Neural cell (in vitro differentiated cells): ENCODE measurements at regions not wholly inside any gene's neighbourhood (a gene's known extent, or its start where the extent isn't known, plus 50 kb on each side); places are given as distances from the start of the nearest gene placed in this dataset.
"Not testable (repeated sequence)": the region's sequence is repeated elsewhere in the genome, so short reads cannot be mapped to it uniquely, and the experiment has no call there.

ENCODE experiments used
- H2AFZ ChIP-seq: fragments of 200-600, 300-800 bp; sonication (generic), shearing (Covaris generic); 2 replicates; pipeline ENCODE4 v1.6.0; 2014; ENCODE audit warnings: low read depth, mild to moderate bottlenecking, antibody characterized with exemption, low read length, moderate library complexity
- H3F3A ChIP-seq: fragments of 200-600 bp; shearing (Covaris generic); 2 replicates; pipeline ENCODE4 v1.6.1; 2016; ENCODE audit warnings: mild to moderate bottlenecking, moderate library complexity, mixed read lengths, antibody characterized with exemption, low read length; ENCODE audit not compliant: insufficient read depth, poor library complexity, severe bottlenecking
- H3K27ac ChIP-seq: fragments of 200-600, 300-800 bp; sonication (generic), shearing (Covaris generic); 2 replicates; pipeline ENCODE4 v1.5.1; 2014; ENCODE audit warnings: mild to moderate bottlenecking, low read length, moderate library complexity
- H3K27me3 ChIP-seq: fragments of 300-800, 200-600 bp; sonication (generic), shearing (Covaris generic); 2 replicates; pipeline ENCODE4 v1.6.0; 2014; ENCODE audit warnings: mild to moderate bottlenecking, low read depth, low read length, moderate library complexity; ENCODE audit not compliant: insufficient read depth
- H3K36me3 ChIP-seq: fragments of 300-800, 200-600 bp; sonication (generic), shearing (Covaris generic); 2 replicates; pipeline ENCODE4 v1.5.1; 2014; ENCODE audit warnings: mild to moderate bottlenecking, antibody characterized with exemption, low read length, moderate library complexity; ENCODE audit not compliant: insufficient read depth
- H3K4me2 ChIP-seq: fragments of 300-800, 200-600 bp; sonication (generic), shearing (Covaris generic); 2 replicates; pipeline ENCODE4 v1.6.0; 2014; ENCODE audit warnings: mild to moderate bottlenecking, low read length
- H3K4me3 ChIP-seq: fragments of 300-800, 200-600 bp; sonication (generic), shearing (Covaris generic); 2 replicates; pipeline ENCODE4 v1.5.1; 2014; ENCODE audit warnings: mild to moderate bottlenecking, low read length, moderate library complexity
- H3K79me2 ChIP-seq: fragments of 200-600 bp; shearing (Covaris generic); replicated peaks from 2 replicates; pipeline ENCODE4 v1.6.0; 2014; ENCODE audit warnings: mild to moderate bottlenecking, low read length, moderate library complexity; ENCODE audit not compliant: insufficient read depth
- H3K9ac ChIP-seq: fragments of 300-800, 200-600 bp; sonication (generic), shearing (Covaris generic); 2 replicates; pipeline ENCODE4 v1.6.1; 2016; ENCODE audit warnings: mild to moderate bottlenecking, low read length, mixed read lengths
- H3K9me2 ChIP-seq: fragments of 200-600 bp; shearing (Covaris generic); 2 replicates; pipeline ENCODE4 v1.6.1; 2016; ENCODE audit warnings: mild to moderate bottlenecking, low read length, mixed read lengths; ENCODE audit not compliant: insufficient read depth
- H3K9me3 ChIP-seq: fragments of 200-600, 300-800 bp; sonication (generic), shearing (Covaris generic); 2 replicates; pipeline ENCODE4 v1.6.1; 2016; ENCODE audit warnings: mild to moderate bottlenecking, mixed run types, low read length, moderate library complexity, mixed read lengths
- H4K20me1 ChIP-seq: fragments of 200-600 bp; shearing (Covaris generic); 2 replicates; pipeline ENCODE4 v1.6.1; 2016; ENCODE audit warnings: mild to moderate bottlenecking, mixed run types; ENCODE audit not compliant: insufficient read depth
- EP300 ChIP-seq: fragments of 450-650 bp; conservative IDR thresholded peaks from 2 replicates; pipeline ENCODE4 v1.6.1; 2014; ENCODE audit warnings: antibody characterized with exemption, mild to moderate bottlenecking, moderate library complexity; ENCODE audit not compliant: poor library complexity, severe bottlenecking
- EZH2 ChIP-seq: fragments of 200-600, 300-800 bp; shearing (Covaris generic), sonication (generic); IDR thresholded peaks from 2 replicates; pipeline ENCODE4 v1.6.1; 2014; ENCODE audit warnings: antibody characterized with exemption, low read length, borderline replicate concordance, mild to moderate bottlenecking; ENCODE audit not compliant: insufficient read depth, poor library complexity, severe bottlenecking
- MXI1 ChIP-seq: fragments of 450-650 bp; conservative IDR thresholded peaks from 2 replicates; pipeline ENCODE4 v1.6.1; 2014; ENCODE audit warnings: antibody characterized with exemption, mild to moderate bottlenecking; ENCODE audit not compliant: poor library complexity, severe bottlenecking
- POLR2AphosphoS5 ChIP-seq: IDR thresholded peaks from 2 replicates; pipeline ENCODE4 v1.6.1; 2012
- RAD21 ChIP-seq: fragments of 450-650 bp; conservative IDR thresholded peaks from 2 replicates; pipeline ENCODE4 v1.6.1; 2014; ENCODE audit warnings: antibody characterized with exemption, mild to moderate bottlenecking, moderate library complexity
- SMC3 ChIP-seq: fragments of 450-650 bp; conservative IDR thresholded peaks from 2 replicates; pipeline ENCODE4 v1.6.1; 2014; ENCODE audit warnings: antibody characterized with exemption, mild to moderate bottlenecking, moderate library complexity; ENCODE audit not compliant: poor library complexity
- TAF1 ChIP-seq: IDR thresholded peaks from 2 replicates; pipeline ENCODE4 v1.6.1; 2012; ENCODE audit warnings: low read depth
- TF ChIP-seq, protein P1 (sequence below): IDR thresholded peaks from 2 replicates; pipeline ENCODE4 v1.6.1; 2012; ENCODE audit warnings: borderline replicate concordance
- TF ChIP-seq, protein P2 (sequence below): fragments of 450-650 bp; IDR thresholded peaks from 2 replicates; pipeline ENCODE4 v1.5.1; 2014; ENCODE audit warnings: antibody characterized with exemption, mild to moderate bottlenecking, moderate library complexity; ENCODE audit not compliant: poor library complexity, severe bottlenecking

- Histone ChIP-seq H3K9ac (no peak overlapping the region), H3K4me3 (no peak overlapping the region), H3K36me3 (no peaks in the 10 kb centered on the region), H4K20me1 (no peaks in the 10 kb centered on the region), H2AFZ (no peak overlapping the region), H3K27ac (no peak overlapping the region), H3K9me3 (no peaks in the 10 kb centered on the region), H3F3A (no peaks in the 10 kb centered on the region), H3K4me2 (no peak overlapping the region), H3K27me3 (no peaks in the 10 kb centered on the region), H3K79me2 (no peaks in the 10 kb centered on the region), H3K9me2 (no peaks in the 10 kb centered on the region)
- TF ChIP-seq TAF1: no peak
- TF ChIP-seq EP300: no peak
- TF ChIP-seq, protein P1, sequence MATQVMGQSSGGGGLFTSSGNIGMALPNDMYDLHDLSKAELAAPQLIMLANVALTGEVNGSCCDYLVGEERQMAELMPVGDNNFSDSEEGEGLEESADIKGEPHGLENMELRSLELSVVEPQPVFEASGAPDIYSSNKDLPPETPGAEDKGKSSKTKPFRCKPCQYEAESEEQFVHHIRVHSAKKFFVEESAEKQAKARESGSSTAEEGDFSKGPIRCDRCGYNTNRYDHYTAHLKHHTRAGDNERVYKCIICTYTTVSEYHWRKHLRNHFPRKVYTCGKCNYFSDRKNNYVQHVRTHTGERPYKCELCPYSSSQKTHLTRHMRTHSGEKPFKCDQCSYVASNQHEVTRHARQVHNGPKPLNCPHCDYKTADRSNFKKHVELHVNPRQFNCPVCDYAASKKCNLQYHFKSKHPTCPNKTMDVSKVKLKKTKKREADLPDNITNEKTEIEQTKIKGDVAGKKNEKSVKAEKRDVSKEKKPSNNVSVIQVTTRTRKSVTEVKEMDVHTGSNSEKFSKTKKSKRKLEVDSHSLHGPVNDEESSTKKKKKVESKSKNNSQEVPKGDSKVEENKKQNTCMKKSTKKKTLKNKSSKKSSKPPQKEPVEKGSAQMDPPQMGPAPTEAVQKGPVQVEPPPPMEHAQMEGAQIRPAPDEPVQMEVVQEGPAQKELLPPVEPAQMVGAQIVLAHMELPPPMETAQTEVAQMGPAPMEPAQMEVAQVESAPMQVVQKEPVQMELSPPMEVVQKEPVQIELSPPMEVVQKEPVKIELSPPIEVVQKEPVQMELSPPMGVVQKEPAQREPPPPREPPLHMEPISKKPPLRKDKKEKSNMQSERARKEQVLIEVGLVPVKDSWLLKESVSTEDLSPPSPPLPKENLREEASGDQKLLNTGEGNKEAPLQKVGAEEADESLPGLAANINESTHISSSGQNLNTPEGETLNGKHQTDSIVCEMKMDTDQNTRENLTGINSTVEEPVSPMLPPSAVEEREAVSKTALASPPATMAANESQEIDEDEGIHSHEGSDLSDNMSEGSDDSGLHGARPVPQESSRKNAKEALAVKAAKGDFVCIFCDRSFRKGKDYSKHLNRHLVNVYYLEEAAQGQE: no peak
- no peak for TF ChIP-seq SMC3
- TF ChIP-seq, protein P2, sequence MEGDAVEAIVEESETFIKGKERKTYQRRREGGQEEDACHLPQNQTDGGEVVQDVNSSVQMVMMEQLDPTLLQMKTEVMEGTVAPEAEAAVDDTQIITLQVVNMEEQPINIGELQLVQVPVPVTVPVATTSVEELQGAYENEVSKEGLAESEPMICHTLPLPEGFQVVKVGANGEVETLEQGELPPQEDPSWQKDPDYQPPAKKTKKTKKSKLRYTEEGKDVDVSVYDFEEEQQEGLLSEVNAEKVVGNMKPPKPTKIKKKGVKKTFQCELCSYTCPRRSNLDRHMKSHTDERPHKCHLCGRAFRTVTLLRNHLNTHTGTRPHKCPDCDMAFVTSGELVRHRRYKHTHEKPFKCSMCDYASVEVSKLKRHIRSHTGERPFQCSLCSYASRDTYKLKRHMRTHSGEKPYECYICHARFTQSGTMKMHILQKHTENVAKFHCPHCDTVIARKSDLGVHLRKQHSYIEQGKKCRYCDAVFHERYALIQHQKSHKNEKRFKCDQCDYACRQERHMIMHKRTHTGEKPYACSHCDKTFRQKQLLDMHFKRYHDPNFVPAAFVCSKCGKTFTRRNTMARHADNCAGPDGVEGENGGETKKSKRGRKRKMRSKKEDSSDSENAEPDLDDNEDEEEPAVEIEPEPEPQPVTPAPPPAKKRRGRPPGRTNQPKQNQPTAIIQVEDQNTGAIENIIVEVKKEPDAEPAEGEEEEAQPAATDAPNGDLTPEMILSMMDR: no peak
- no peak for TF ChIP-seq EZH2
- TF ChIP-seq RAD21: no peak
- TF ChIP-seq POLR2AphosphoS5: no peak
- TF ChIP-seq MXI1: no peak
Measured at GRCh38 chr11:86876716-86877234, 76.4 kb downstream of the PRSS23 start.

GRCh38 chr11:86877503-86877902, 77.2 kb downstream of the PRSS23 start:
- H3K27ac ChIP-seq: no peak overlapping the region
- TF ChIP-seq SMC3: no peak
- no peak for TF ChIP-seq EZH2
- TF ChIP-seq RAD21: no peak
- TF ChIP-seq EP300: no peak
- TF ChIP-seq, protein P2: no peak
- TF ChIP-seq, protein P1: no peak
- TF ChIP-seq POLR2AphosphoS5: no peak
- no peak for TF ChIP-seq TAF1
- no peak for TF ChIP-seq MXI1

DNA sequence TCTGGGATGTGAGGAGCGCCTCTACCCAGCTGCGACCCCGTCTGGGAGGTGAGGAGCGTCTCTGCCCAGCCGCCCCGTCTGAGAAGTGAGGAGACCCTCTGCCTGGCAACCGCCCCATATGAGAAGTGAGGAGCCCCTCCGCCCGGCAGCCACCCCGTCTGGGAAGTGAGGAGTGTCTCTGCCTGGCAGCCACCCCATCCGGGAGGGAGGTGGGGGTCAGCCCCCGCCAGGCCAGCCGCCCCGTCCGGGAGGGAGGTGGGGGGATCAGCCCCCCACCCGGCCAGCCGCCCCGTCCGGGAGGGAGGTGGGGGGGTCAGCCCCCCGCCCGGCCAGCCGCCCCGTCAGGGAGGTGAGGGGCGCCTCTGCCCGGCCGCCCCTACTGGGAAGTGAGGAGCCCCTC, 76.0 kb downstream of the FZD4 start:
- not testable (repeated sequence) for H3K4me2 ChIP-seq, H3F3A ChIP-seq, H4K20me1 ChIP-seq, H3K27me3 ChIP-seq, H3K79me2 ChIP-seq, H3K4me3 ChIP-seq, H3K9me2 ChIP-seq, H2AFZ ChIP-seq, H3K9ac ChIP-seq, H3K9me3 ChIP-seq, H3K27ac ChIP-seq, H3K36me3 ChIP-seq

More at GRCh38 chr11:86877503-86877902, 77.2 kb downstream of the PRSS23 start:
- no peaks in the 10 kb centered on the region for H3K9me3 ChIP-seq
- no peak overlapping the region for H3K4me3 ChIP-seq
- no peak overlapping the region for H2AFZ ChIP-seq
- H3K9ac ChIP-seq: no peak overlapping the region
- no peaks in the 10 kb centered on the region for H3K27me3 ChIP-seq
- H4K20me1 ChIP-seq: no peaks in the 10 kb centered on the region
- H3K79me2 ChIP-seq: no peaks in the 10 kb centered on the region
- no peaks in the 10 kb centered on the region for H3K36me3 ChIP-seq
- H3F3A ChIP-seq: no peaks in the 10 kb centered on the region
- H3K9me2 ChIP-seq: no peaks in the 10 kb centered on the region
- H3K4me2 ChIP-seq: no peak overlapping the region
